GM18867 (cell line): ENCODE measurements at regions not wholly inside any gene's neighbourhood (a gene's known extent, or its start where the extent isn't known, plus 50 kb on each side); places are given as distances from the start of the nearest gene placed in this dataset.

Source experiments
- ATAC-seq: cut with Tn5 transposase; IDR thresholded peaks from one replicate; pipeline ENCODE4 v1.9.1; 2021; ENCODE audit warnings: mild to moderate bottlenecking, moderate library complexity; ENCODE audit not compliant: unreplicated experiment

DNA sequence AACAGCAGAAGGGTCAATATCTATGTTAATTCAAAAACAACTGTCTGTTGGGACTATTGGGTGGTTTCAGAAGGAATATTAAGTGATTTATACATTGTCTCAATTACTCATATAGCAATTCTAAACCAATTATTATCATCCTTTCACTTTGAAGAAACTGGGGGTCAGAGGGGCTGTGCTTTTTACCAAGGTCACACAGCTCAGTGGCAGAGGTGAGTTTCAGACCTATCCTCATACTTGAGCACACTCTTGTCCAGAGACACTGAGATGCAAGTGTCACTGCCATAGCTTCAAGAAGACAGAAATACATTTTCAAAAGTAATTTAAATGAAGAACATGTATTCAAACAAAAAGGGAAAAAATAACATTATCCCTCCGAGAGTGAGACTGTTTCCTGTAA, 195.3 kb downstream of the ARL4A start:
- no peak for ATAC-seq

DNA sequence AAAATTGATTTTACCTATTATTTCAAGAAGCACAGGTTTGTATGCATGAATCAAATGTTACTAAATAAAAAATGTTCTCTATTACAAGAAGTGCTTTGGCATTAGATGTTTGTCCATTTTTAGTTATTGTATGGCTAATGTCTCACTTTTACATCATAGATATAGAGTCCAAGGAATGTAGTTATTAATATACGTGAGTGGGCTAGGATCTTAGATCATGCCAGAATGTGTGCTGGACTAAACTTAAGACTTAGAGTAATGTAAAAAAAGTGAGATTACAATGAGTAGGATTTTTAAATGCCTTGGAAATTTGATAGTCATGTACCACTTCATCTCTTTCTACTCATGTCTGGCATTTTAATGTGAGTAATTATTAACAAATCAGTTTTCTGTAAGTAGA, 196.6 kb downstream of the ARL4A start:
- no peak for ATAC-seq

DNA sequence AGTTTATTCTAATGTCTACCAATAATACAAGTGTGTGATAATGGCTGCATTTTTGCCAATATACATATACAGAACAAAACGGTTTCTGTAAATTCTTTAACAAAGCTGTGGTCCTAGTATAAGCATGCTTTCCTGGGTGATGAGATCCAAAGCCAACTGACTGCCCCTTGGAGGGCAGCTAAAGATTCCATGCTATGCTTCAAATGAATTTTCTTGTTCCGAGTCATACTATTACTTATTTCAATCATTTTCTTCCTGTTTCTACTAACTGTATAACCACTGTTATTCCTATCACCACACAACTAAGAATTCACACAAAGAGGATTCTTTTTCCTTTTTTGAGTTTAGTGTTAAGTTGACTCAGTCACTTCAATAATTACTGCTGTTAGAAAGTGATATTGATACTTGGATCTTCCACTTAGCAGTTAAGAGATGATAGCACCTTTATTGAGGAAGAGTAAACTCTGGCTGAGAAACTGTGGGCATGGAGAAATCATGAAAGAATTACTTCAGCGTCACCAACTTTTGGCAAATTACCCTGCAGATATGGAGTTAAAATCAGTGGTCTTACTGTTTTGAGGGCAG, 197.5 kb downstream of the ARL4A start:
- no peak for ATAC-seq

DNA sequence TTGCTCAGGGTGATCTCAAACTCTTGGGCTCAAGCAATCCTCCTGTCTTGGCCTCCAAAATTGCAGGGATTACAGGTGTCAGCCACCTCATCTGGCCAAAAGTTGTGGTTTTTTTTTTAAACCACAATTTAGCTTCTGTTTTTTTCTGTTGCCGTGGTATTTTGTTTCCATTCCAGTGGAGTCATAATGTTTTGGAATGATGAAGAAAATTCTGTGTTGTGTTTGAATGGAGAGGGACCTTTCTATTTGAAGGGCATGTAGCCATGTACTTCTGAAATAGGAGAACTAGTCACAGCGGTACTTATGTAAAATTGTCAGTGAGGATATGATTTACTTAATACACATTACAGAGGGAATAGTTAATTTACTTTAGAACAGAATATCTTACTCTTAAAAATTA, 201.3 kb downstream of the ARL4A start:
- ATAC-seq = no peak

DNA sequence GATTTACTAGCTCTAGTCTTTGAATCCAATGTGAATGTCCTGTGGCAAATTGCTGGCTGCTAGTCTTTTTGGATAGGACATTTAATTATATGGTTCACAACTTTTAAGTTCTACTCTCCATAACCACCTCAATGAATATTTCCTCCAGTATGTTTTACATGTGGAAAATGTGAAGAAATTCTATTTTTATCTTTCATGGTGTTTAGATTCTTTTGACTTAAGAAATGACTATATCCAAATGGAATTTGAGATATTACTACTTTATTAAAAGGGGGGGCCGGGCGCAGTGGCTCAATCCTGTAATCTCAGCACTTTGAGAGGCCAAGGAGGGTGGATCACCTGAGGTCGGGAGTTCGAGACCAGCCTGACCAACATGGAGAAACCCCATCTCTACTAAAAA, 202.0 kb downstream of the ARL4A start:
- ATAC-seq = no peak

DNA sequence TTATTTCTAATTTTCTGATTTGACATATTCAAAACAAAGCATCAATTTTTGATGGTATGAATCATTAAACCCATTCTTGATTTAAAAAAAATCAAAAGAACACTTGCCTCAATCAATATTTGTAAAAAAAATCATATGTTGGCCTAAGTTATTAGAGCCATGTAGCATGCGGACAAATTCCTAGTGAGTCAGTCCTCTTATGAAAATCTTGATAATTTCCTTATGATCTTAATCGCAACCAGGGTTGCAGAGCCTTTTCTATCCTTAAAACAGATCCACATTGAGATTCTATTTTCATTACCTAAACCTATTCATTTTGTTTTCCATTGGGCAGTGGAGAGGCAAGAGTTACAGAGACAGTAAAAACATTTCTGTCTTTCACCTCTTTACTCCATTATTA, 203.2 kb downstream of the ARL4A start:
- no peak for ATAC-seq

DNA sequence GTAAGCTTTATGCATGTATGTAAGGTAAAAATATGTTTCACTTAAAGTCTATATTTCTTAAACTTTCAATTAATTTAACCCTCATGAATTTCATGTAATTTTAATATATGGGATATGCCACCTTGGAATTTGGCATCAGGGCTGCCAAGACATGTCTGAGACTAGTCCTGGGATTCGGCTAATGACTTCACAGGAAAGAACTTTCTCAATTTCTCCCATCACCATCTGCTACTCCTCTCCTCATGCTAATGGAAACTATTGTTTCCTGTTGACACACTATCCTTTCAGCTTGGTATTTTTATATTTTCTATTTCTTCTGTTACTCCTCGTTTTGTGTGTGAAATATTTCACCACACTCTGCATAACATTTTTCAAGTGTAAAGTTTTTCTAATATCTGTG, 205.9 kb downstream of the ARL4A start:
- ATAC-seq = no peak

DNA sequence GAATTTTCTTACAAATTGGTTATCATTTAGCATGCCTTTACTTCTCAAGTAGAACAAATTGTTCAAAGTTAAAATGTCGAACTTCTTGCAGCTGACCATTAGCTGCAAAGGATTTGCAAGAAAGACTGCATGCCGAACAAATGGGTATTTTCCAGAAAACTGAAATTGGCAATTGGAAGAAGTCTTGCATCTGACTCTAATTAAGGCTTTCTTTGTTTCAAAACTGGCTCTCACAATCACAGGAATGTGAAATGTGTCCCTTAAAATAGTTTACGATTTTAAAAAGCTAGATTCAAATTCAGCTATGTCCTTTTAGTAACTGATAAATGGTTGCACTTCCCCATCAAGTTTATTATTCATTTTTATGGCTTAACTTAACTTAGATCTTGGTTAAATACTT, 207.9 kb downstream of the ARL4A start:
- no peak for ATAC-seq

DNA sequence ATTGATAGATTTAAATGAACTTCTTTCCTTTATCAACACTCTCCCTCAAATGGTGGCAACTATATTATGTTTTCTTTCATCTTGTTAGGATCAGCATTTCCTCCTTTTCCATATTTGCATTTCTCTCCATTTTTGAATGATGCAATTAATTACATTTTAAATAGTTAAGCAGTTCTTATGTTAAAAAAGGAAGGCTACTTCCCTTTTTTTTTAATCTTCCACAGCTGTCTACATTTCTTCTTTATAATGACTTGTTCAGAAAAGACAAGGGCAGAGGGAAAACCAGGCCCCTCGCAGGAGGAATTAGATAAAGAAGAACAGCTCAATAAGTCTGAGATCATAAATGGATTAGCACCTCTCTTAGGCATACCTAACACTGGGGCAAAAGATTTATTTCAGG, 208.9 kb downstream of the ARL4A start:
- no peak for ATAC-seq

DNA sequence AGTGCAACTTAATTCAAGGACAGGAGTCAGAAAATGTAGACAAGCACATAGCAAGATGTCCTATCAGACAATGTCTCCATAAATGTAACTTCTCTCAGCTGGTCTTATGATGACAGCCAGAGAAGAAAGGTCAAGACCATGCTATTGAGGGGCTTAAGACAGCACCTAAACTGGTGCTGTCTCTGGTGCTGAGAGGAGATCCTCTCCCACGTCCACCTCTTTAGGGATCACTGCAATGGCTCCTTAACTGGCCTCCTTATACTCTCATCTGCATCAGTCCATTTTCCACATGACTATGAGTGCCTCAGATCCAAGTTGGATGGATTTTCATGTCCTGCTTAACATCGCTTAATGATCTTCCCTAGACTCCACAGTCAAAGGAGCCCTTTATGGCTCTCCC, 210.6 kb downstream of the ARL4A start:
- no peak for ATAC-seq

DNA sequence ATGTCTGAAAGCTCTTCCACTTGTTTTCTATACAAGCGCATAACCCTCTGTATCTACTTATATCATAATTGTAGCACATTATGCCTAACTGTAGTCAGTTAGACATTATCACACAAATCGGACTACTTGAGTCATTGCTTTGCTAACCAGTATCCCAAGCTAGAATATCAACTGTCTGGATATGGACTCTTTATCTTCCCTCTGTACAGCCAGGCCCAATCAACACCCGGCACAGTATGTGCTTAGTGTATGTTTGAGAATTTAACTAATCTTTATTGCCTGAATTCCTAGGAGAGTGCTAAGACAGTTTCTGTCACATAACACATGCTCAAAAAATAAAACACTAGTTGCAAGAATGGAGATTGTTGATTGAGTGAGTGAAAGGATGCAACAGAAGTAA, 211.2 kb downstream of the ARL4A start:
- no peak for ATAC-seq

DNA sequence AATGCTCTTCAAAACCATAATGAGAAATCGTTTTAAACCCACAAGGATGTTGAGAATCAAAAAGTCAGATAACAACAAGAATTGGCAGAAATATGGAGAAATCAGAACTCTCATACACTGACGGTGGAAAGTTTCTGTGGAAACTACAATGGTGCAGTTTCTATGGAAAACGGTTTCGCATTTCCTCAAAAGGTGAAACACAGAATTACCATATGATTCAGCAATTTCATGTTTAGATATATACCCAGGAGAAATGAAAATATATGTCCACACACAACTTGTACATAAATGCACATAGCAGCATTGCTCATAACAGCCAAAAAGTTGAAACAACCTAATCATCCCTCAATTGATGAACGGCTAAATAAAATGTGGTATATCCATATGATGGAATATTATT, 218.2 kb downstream of the ARL4A start:
- no peak for ATAC-seq

DNA sequence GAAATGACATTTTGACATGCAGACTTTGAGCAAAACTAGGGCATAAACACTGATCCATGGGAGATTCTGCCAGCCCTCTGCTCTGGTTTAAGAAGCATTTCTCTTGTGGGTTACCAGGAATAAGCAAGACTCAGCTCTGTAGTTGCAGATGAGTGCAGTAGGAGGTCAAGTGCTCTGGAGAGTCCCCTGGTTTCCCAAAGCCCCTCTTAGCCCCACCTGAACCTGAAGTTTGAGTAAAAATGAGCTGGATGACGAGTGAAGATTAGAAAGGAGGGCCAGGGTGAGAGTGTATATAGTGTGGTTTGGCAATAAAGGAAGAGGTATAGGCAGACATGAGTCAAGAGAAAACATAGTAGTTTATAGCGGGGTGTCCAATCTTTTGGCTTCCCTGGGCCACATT, 220.3 kb downstream of the ARL4A start:
- peak; percentile 46 for ATAC-seq

DNA sequence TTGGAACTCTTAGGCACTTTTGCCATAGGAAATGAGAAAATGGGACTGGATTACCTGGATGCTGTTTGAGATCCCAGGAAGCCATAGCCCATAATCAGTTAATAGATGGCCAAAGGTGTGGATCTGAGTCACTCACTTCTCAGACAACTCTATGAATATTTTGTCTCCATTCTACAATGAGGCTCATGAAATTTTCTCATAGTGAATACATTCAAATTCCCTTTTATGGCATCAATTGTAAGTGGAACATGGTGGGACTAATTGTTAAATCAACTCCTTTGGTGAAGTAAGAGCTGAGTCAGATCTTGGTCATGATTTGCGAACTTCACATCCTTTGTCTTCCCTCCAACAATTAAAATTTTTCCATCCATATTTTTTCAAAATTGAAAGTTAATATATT, 222.1 kb downstream of the ARL4A start:
- no peak for ATAC-seq

DNA sequence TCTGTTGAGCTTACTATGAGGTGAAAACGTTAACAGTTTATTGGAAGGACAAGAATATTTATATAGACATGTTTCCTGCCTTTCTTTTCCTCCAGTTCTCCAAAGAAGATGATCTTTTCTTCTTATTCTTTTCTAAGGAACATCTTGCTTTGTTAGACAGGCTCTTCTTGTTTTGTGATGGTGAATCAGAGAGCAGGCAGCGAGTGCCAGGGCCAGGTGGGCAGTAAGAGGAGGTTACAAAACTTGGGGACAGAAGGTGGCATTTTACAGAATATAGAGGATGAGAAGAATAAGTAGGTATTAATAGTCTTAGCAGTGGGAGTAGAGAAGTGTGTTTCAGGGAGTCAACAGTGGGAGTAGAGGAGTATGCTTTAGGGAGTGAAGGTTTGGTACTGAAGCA, 223.6 kb downstream of the ARL4A start:
- no peak for ATAC-seq

DNA sequence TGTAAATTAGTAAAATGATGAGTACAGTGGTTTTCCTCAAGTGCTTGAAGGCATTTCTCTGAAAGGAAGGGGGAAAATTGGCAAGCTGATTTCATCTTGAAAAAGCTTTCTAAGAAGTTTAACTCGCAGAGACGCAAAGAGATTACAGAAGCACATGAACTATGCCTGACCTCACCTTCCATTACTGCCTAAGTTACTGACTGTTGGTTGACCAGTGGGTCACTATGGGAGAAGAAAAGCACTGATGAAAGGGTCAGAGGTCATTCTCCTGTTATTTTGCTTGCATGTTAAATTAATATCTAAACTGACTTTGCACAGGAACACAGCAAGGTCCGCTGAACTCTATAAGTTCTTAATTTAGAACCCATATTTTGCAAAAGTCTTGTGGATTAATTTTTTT, 225.6 kb downstream of the ARL4A start:
- no peak for ATAC-seq

DNA sequence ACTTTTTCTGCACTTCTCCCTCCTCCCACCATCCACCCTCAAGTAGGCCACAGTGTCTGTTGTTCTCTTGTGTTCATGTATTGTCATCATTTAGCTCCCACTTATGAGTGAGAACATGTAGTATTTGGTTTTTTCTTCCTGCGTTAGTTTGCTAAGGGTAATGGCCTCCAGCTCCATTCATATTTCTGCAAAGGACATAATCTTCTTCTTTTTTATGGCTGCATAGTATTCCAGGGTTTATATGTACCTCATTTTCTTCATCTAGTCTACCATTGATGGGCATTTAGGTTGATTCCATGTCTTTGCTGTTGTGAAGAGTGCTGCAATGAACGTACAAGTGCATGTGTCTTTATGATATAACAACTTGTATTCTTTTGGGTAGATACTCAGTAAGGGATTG, 230.4 kb downstream of the ARL4A start:
- no peak for ATAC-seq

DNA sequence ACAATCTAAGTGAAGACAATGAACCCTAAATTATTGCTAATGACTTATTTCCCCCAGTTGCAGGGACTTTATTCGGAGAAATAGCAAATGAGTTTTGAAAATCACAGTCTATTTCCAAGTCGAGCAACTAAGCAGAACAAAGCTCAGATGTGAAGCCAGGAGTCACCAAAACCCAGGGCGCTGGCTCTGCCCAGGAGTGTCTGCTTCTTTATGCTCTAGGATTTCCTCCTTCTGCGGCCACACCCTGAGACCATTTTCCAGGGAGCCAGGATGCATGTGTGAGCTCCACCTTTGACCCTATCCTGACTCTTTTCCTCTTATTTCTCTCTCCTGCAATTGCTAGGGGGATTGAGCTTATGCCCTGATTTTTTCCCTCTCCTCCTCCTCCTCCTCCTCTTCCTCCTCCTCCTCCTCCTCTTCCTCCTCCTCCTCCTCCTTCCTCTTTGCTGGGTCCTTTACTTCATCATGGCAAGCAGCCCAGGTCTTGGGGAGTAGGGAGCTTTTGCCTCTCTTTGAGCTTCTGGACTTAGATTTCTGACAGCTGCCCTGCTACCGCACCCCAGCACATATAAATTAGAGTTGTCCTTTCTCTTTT, 234.4 kb downstream of the ARL4A start:
- ATAC-seq = no peak

DNA sequence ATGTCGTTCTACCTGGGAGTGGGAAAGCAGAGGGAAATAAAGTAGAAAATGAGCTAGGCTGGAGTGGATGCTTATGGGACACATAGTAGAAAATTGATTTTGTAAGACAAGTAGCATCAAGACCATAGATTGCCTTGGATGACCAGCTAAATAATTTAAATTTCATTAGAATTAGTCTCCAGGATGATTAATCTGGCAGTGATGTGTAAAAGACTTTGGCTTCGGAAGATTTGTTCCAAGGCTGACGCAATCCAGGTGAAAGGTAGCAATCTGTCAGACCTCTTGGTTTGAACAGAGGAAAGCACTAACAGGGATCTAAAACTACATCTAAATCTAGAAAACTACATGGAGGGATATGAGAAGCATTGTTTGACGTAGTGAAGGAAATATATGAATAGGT, 236.5 kb downstream of the ARL4A start:
- ATAC-seq = no peak

DNA sequence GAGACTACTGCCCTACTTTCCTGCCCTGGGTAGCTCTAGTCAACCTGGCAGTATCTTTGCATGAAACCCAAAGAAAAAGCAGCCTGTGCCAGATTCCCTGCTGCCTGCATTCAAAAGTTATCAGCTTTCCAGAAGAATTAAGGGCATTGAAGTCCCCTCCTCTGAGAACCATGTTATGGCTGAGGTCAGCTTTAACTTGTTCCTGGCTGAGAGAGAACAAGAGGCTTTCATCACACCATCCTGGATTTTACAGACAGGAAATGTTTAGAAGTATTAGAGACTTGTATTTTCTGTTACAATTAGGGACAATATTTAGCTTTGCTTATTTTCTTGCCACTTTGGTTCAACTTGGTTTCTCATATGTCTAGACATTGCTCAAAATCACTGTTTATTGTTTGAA, 238.8 kb downstream of the ARL4A start:
- ATAC-seq = no peak

DNA sequence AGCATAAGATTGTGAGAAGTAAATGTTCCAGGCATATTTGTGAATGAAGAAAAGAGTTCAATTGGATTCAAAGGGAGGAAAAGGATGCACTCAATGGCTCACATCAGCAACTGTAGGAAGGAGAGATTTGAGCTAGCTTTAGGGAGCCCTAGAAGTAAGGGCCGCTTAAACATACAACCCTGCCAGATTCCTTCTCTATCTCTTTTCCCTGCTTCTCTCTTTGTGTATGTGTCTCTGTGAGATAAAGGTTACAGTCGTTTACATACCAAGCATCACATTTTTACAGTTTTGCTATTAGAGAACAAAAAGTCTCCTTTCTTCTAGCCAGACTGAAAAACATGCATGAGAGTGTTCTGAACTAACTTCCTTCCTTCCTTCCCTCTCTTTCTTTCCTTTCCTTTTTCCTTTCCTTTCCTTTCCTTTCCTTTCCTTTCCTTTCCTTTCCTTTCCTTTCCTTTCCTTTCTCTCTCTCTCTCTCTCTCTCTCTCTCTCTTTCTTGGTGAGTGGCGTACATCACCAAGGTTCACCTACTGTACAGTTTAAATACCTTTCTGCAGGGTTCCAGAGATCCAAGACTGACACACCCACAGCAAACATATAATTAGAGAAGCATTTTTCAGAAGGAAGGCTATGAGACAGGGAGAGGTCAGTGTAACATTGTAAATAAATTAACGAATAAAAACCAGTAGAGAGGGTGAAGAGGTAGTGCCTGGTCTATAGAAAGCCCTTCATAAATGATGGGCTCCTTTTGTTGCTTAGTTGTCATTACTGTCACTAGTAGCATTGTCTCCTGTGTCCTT, 240.4 kb downstream of the ARL4A start:
- ATAC-seq = no peak

DNA sequence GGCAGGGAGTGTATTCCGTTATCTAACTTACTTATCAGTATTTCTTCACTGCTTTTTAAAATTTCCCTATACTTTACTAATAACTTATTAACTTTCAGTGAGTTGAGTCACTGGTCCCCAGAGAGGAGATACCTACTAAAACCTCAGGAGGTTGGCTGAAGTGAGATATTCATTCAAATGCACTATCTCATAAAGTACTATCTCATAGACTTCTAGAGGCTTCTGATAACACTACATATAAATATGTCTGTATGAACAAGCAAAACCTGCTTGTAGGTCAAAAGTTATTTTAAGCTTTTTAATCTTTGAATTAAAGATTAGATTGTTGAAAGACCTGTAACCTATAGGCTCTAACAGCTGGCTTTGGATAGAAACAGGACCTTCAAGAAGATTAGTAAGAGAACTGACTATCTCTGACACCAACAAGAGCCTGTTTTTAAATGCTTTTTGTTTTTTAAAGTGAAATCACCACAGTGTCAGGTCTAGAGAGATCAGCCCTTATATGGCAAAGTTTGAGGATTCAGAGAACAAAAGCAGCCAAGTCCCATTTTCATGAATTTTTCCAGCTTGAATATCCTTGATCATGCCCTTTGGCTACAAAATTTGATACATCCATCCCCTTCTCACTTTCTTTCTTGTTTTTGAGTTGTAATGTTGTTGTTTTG, 242.2 kb downstream of the ARL4A start:
- no peak for ATAC-seq
